GM18909 (cell line): ENCODE measurements at regions not wholly inside any gene's neighbourhood (a gene's known extent, or its start where the extent isn't known, plus 50 kb on each side); places are given as distances from the start of the nearest gene placed in this dataset.
A peak's percentile ranks its signal among the peaks of the same experiment; 100 is the strongest.

Experiments used
- ATAC-seq: cut with Tn5 transposase; IDR thresholded peaks from one replicate; pipeline ENCODE4 v1.9.1; 2021; ENCODE audit warnings: mild to moderate bottlenecking; ENCODE audit not compliant: unreplicated experiment, poor library complexity

DNA sequence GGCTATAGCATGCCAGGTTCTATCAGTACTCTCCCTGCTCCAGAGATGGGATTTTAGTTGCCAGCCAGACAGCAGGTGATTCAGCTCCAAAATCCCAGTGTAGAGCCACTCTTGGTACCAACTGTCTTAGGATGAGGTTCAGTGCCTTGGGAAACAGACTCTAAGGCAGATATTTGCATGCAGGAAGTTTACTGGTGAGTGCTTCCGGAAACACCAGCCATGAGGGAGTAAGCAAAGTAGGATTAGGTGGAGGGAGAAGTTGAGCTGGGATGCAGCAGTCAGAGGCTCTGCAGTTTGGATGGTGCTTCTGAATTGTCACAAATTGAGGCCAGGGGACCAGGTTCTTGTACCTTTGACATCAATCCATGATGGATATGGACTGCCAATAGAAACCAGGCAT, 207.5 kb upstream of the JUN start:
- ATAC-seq, result no peak

DNA sequence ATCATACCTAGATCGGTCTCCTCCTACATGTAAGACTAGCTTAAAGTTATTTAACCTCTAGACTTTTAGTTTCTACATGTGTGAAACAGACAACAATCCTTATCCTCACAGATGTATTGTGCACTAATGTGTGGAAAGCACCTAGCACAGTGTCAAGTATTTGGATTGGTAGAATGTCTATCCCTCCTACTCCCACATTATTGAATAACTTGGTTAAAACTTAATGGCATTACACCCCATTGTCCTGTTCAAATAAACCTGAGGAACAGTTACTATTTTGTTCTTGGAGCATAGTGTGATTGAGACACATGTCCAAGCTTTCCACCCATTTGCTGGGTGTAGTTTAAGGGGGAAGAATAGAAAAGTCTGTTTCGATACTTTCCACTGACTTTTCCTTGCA, 208.8 kb upstream of the JUN start:
- no peak for ATAC-seq

DNA sequence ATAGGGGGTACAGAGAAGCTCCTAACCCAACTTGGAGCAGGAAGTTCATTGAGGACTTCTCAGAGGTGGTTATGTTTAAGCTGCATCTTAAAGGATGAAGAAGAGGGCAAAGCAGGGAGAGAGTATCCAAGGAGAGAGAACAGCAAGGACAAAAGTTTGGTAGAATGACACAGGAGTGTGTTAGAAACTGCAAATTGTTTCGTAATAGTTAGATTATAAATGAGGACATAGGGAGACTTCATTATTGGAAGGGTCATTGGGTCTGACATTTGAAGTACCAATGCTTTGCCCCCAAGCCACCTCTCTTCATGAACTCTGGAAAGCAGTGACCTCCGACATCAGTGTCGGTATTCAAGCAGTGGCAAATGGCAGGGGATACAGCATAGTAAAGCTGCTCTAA, 209.6 kb upstream of the JUN start:
- ATAC-seq, result no peak

DNA sequence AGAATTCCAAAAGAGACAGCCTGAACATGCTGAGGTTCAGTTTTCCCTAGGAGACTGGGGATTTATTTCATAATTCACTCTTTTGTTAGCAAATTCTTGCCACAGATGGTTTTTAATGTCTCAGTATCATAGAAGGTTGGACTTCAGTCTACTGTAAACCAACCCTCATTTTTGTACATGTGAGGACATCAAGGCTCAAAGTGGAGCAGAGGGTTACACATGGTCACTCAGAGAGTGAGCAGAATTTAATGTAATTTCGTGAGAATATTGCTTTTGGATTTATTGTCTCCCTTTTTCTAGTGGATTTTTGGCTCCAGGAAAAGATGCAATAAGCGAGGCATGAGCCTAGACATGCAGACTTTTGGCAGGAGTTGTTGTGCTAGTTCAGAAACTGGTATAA, 210.8 kb upstream of the JUN start:
- no peak for ATAC-seq

DNA sequence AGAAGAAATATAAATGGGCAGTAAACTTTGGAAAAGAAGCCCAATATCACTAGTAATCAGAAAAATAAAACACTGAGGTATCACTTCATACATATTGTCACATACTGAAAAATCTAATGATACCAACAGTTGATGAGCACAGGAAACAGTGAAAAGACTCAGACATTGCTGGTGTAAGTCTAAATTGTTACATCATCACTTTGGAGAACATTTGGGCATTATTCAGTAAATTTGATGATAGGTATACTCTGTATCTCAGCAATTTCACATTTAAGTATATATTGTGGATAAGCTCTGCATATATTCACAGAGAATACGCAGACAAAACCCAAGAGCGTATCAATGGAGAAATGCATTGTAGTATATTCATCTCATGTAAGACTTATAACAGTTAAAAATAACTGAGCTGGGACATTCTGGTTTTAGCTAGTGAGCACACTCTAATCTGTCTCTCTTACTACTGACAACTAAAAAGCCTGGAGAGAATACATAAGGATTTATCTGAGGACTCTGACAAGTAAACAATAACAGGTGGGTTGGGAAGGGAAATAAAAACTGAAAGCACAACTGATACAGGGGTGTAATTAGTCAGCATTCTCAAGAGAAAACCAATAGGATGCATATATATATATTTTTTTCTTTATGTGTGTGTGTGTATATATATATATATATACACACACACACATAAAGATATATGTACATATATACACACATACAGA, 212.7 kb upstream of the JUN start:
- ATAC-seq, result peak; percentile 81

DNA sequence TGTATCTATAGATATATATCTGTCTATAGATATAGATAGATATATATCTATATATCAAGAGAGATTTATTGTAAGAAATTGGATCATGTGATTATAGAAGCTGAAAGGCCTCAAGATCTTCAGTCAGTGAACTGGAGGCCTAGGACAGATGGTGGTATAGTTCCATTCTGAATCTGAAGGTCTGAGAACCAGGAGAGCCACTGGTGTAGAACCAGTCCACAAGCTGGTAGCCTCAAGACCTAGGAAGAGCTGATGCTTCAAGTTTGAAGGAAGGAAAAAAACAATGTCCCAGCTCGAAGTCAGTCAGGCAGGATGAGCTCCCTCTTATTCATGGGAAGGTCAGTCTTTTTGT, 213.2 kb upstream of the JUN start:
- ATAC-seq, result peak; percentile 62

DNA sequence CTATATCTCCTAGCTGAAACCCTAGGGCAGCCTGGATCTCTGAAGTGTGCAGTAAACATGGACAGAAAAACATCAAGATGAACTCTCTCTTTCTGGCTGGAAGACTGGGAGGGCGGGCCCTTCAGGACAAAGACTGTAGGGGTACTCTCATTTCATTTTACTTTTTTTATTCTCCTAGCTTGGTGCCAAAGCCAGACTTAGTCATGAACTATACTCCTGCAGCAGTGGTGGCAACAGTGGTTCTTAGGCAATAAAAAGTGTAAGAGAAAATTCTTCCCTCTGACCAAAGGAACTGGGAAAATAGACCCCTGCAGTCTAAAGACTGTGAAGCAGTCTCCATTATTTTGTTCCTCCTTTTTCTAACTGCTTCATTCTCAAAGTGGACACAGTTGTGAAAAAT, 213.8 kb upstream of the JUN start:
- no peak for ATAC-seq

DNA sequence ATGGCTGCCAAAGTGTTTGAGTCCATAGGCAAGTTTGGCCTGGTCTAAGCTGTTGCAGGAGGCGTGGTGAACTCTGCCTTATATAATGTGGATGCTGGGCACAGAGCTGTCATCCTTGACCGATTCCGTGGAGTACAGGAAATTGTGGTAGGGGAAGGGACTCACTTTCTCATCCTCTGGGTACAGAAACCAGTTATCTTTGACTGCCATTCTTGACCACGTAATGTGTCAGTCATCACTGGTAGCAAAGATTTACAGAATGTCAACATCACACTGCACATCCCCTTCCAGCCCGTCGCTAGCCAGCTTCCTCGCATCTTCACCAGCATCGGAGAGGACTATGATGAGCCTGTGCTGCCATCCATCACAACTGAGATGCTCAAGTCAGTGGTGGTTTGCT, 215.8 kb upstream of the JUN start:
- ATAC-seq, result no peak

DNA sequence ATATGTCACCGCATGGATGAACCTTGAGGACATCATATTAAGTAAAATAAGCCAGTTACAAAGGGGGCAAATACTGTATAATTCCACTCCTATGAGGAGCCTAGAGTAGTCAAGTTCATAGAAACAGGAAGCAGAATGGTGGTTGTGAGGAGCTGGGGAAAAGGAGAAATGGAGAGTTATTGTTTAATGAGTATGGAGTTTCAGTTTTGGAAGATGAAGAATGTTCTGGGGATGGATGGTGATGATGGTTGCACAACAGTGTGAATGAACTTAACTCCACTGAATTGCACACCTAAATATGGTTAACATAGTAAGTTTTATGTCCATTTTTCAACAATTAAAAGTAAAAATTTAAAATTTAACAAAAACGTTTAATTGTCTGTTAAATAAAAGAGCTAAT, 220.9 kb upstream of the JUN start:
- ATAC-seq, result no peak

DNA sequence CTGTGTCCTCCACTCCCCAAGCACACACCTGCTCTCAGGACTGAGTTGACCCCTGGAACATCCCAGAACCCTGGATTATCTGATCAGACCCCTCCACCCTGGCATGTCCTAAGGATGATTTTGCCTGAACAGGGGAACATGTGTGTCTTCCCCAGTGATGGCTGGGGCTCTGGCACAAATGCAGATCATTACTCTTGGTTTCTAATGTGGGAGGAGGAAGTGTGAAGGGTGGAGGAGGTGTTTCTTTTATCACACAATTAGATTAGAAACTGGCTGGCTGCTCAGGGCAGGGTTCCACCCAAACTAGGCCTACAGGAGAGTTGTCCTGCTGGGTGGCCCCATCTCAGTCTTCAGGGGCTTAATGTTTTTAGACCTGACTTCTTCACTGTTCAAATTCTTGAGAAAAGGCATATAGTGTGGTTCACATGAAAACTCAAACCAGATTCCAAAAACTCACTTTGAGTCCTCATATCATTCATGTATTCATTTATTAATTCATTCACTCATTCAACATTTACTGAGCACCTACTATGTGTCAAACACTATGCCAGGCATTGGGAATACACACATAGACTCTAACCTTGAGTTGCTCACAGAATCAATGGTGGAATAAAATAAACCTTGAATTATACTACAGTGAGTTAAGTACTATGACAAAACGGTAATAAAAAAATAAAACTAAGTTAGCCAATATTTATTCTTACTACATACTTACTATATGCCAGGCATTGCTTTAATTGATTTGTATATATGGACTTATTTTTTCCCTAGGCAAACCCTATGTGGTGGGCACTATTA, 221.8 kb upstream of the JUN start:
- ATAC-seq, result peak; percentile 55

DNA sequence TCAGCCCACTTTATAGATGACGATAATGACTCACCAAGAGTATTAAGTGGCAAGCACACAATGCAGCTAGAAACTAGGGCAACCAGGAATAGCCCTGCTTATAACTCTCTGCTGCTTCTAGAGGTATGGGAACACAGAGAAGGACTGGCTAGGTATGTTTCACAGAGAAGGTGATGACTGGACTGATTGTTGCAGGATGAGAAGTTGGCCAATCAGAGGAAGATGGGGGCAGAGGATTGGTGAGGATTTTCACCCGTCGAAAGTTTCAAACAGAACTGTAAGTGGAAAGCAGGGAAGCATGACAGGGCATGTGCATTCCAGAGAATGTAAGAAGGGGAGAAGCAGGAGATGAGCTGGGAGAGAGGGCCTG, 222.4 kb upstream of the JUN start:
- no peak for ATAC-seq

DNA sequence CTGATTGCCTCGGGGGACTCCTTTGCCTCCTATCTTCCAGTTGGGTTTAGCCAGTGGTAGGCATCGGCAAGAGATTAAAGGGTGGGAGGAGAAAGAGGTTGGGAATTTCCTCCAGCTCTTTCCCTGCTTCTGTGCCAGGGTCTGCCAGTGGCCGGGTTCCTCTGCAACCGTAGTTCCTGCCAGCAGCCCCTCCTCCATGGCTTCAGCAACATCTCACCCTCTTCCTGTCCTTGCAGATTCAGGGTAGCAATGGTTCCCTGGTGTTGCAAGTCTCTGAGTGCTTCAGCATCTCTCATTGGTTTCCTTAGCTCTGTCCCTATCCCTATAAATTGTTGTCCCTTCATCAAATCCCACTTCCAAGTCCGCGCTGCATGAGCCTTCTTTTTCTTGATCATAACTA, 223.1 kb upstream of the JUN start:
- ATAC-seq, result no peak

DNA sequence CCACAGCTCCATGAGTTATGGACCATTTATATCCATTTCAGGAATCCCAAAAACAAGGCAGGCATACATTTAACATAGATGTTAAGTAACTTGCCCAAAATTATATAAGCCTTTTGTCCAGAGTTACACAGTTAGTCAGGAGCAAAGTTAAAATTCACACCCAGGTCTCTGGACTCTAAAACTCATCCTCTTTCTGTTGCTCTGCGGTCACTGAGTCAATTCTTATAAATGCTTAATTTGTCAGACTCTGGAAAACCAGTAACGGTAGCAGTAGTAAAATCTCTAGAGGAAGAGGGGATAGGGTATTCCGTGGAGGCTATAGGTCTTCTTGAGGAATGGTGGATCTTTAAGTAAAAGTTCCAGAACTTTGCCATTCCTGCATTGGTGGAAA, 223.6 kb upstream of the JUN start:
- ATAC-seq, result no peak

DNA sequence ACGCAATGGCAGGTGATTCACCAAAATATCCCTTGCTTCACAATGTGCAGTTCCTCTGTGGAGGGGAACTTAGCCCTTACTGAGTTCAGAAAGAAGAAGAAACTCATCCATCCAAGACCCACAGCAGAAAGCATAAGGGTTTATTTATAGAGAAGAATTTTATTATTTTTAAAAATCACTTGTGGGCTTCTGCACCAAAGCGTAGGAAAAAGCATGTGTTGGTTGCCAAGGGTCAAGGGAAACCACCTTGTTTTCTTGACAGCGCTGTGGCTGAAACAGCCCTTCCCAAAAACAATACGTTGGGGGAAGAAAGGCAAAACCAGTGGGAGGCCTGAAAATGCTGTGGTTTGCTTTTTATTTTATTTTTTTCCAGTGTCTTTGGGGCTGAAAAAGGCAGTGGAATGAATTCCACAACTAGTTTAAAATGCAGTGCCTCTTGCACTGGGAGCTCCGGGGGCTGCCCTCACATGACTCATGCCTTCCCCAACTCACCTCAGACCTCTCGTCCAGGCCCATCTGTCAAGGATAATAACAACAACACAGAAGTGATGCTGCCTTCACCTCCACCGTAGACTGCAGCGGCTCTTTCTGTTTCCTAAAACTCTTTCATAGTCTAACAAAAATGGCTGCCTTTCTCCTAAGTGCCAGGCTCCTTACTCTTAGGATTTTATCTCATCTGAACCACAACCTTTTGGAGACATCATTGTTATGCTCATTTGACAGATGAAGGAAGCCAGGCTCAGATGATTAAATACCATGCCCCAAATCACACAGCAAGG, 224.2 kb upstream of the JUN start:
- ATAC-seq, result peak; percentile 46

DNA sequence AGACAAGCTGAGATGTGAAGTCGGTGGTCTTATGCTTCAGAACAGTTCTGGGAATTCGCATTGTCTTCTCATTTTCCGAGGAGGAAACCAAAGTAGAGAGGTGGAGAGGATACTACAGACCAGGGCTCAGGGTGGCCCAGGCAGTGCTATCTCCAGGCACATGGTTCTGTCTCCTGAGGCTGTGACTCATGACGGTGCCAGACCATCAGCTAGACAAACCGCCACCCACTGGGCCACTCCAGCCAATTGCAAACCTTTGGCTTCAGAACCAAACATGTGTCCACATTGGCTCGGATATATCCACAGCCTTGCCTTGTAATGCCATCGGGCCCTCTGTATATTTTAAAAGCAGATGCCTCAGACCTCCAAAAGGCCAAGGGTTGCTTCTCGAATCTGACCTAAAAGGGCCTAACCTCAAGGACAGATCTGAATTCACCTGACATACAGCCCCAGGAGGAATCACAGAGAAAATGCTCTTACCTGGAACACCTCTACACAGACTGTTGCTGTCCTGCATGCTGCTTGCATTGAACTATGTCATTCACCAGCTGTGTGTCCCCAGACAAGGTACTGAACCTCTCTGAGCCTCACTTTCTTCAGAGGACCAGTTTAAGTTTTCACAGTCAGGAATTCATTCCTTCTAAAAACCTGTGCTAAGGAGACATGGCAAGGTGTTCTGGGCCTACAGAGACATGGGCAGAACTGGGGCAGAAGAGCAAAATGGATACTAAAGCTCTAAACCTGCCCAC, 224.9 kb upstream of the JUN start:
- no peak for ATAC-seq

DNA sequence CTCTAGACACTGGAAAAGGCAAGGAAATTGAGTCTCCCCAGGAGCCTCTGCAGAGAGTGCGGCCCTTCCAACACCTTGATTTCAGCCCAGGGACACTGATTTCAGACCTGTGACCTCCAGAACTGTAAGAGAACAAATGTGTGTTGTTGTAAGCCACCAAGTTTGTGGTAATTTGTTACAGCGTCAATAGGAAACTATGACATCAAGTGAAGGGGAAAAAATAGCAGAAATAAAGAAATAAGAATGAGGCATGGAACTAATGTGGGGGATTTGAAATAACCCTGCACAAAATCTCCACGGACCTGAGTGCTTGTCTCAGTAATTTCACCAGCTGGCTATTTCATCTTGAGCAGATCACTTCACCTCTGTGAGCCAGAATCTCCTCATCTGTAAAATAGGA, 227.8 kb upstream of the JUN start:
- ATAC-seq, result no peak

DNA sequence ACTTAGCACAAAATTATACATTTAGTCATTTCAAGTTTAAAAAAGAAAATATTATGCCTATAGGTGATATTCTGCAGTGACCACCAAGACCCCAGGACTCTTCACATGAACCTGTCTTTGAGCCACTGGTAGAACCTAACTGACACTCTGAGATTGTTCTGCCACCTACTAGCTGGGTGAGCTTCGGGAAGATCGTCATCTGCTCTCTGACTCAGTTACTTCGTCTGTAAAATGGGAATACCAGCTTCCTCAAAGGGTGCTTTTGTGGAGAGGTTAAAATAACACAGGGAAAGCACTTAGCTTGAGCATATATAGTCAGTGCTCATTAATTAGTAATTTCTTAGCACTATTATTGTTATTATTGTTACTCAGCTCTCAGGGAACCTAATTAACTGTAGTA, 228.5 kb upstream of the JUN start:
- no peak for ATAC-seq

DNA sequence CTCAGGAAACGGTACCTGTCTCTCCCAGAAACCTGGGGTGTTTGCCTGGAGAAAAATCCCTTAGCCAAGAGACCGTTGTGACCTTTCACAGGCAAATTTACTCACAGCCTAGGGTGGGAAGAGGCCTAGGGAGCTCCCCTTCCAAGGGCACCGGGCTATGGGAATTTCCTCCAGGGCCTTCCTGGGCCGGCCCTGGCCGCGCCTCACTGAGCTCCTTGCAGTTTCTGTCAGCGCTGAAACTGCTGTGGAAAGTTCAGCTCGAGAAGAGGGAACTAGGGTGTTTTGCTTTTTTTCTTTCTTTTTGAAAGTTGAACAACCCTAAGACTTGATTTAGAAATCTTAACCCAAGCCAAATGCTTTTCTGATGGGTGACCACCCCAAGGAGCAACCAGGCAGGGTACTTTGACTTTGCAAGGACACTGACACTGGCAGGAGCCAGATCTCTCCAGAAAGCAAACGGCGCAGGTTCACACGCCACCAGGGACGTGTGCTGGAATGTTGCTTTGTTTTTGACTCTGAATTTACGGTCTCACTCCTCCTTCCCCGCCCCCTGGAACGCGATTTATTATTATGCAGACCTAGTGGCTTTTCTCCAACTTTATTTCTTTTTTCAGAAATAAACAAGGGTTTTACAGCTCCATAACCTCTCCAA, 229.6 kb upstream of the JUN start:
- peak; percentile 54 for ATAC-seq

DNA sequence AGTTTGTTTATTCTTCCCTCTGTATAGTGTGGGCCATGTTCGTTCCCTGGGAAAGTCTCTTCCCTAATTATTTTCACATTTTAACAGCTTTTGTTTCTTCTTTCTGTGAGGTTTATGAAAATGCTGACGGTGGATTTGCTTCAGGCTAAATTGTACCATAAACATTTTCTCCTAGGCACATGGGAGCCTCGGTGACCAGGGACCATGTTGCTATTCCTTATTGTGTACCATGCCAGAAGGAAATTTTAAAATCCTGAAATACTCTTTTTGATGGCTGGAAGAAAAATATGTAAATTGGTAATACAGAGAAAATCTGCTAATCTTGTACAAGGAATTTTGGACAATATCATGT, 230.1 kb upstream of the JUN start:
- no peak for ATAC-seq

DNA sequence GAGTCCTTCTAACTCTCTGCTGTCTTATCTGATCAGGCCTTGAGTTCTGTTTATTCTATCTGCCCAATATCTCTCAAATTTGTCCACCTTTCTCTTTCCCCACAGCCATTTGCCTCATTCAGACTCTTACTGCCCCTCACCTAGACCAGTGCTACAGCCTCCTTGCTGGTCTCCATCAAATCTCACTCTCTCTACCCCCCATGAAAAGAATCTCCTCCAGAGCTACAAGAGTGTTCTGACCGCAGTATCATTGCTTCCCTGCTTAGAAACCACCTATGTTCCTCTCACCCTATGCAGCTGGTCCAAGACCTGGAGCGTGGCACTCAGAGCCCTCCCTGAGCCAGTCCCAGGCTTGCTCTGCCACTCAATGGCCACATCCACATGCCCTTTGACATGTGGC, 231.0 kb upstream of the JUN start:
- no peak for ATAC-seq
